ENCODE measurements at regions not wholly inside any gene's neighbourhood (a gene's known extent, or its start where the extent isn't known, plus 50 kb on each side); places are given as distances from the start of the nearest gene placed in this dataset.

DNA sequence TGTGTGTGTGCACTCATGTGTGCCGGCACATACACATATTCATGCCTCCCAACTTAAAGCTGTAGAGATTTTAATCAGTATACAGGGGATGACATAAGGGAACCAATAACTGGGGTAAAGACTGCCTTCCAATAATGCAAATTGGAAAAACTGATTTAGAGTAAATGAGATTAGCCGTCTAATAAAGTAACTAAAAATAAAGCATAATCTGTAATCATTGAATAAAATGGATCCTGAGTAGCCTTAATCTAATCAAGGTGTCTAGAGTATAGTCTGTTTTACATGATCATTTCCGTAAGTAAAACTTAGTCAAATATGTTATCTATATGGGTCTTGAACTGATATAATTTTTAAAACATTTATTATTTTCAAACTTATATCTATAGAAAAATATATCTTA lies 925.8 kb downstream of the FSTL5 start:
- TF ChIP-seq, protein P1, sequence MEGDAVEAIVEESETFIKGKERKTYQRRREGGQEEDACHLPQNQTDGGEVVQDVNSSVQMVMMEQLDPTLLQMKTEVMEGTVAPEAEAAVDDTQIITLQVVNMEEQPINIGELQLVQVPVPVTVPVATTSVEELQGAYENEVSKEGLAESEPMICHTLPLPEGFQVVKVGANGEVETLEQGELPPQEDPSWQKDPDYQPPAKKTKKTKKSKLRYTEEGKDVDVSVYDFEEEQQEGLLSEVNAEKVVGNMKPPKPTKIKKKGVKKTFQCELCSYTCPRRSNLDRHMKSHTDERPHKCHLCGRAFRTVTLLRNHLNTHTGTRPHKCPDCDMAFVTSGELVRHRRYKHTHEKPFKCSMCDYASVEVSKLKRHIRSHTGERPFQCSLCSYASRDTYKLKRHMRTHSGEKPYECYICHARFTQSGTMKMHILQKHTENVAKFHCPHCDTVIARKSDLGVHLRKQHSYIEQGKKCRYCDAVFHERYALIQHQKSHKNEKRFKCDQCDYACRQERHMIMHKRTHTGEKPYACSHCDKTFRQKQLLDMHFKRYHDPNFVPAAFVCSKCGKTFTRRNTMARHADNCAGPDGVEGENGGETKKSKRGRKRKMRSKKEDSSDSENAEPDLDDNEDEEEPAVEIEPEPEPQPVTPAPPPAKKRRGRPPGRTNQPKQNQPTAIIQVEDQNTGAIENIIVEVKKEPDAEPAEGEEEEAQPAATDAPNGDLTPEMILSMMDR (IDR thresholded peaks at IDR 0.05): no peak
- no peak for TF ChIP-seq POLR2A (IDR thresholded peaks at IDR 0.05)

Measured in thyroid gland (tissue), 4 donors.